Cardiac muscle cell (in vitro differentiated cells and primary cell): ENCODE measurements at regions not wholly inside any gene's neighbourhood (a gene's known extent, or its start where the extent isn't known, plus 50 kb on each side); places are given as distances from the start of the nearest gene placed in this dataset.

Experiments
- DNase-seq, 2 donors: peaks; one replicate each; pipeline versions ENCODE4 v3.0.0 to v3.0.0-alpha.2; 2010 to 2017; ENCODE audit warnings: low read depth in 1 of 2, low spot score in 1 of 2
- H3K27ac ChIP-seq: fragments of 200-600 bp; sonication (generic); 2 replicates; pipeline ENCODE4 v1.5.1; 2016
- H3K27me3 ChIP-seq: fragments of 200-600 bp; sonication (generic); 2 replicates; pipeline ENCODE4 v1.6.0; 2016; ENCODE audit warnings: control low read depth
- H3K36me3 ChIP-seq: fragments of 200-600 bp; sonication (generic); 2 replicates; pipeline ENCODE4 v1.5.1; 2016; ENCODE audit warnings: control low read depth
- H3K4me1 ChIP-seq: fragments of 200-600 bp; sonication (generic); 2 replicates; pipeline ENCODE4 v1.8.1; 2017; ENCODE audit warnings: low read depth, mild to moderate bottlenecking, mixed run types
- H3K4me3 ChIP-seq: fragments of 200-600 bp; sonication (generic); 2 replicates; pipeline ENCODE4 v1.5.1; 2016; ENCODE audit warnings: mild to moderate bottlenecking
- H3K9me3 ChIP-seq: fragments of 200-600 bp; sonication (generic); 2 replicates; pipeline ENCODE4 v1.5.1; 2017; ENCODE audit warnings: low read depth, mild to moderate bottlenecking, control low read depth
- TF ChIP-seq, protein P1 (sequence below): IDR thresholded peaks from 2 replicates; pipeline ENCODE4 v1.5.1; 2012; ENCODE audit warnings: low read depth, mild to moderate bottlenecking, low read length

DNA sequence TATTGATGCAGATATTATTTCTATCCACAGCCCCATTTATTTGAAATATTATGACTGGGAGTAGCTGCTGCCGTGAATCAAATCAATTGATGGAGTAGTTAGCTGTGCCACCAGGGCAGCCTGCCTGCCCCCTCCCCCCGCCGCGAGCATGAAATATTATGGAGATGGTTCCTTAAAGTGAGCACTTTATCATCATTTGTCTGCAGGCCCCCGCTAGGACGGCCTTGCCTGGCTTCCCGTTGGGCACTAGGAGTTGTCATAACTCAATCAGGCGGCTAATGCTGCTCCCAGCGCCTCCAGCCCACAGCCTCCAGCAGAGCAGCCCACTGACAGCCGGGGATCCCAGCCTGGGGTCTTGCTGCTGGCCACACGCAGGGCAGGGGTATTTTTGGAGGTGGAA lies 173.9 kb downstream of the SALL1 start:
- TF ChIP-seq, protein P1, sequence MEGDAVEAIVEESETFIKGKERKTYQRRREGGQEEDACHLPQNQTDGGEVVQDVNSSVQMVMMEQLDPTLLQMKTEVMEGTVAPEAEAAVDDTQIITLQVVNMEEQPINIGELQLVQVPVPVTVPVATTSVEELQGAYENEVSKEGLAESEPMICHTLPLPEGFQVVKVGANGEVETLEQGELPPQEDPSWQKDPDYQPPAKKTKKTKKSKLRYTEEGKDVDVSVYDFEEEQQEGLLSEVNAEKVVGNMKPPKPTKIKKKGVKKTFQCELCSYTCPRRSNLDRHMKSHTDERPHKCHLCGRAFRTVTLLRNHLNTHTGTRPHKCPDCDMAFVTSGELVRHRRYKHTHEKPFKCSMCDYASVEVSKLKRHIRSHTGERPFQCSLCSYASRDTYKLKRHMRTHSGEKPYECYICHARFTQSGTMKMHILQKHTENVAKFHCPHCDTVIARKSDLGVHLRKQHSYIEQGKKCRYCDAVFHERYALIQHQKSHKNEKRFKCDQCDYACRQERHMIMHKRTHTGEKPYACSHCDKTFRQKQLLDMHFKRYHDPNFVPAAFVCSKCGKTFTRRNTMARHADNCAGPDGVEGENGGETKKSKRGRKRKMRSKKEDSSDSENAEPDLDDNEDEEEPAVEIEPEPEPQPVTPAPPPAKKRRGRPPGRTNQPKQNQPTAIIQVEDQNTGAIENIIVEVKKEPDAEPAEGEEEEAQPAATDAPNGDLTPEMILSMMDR, result no peak
- Histone ChIP-seq H3K9me3 (no peaks in the 10 kb centered on the region), H3K27me3 (no peaks in the 10 kb centered on the region), H3K36me3 (no peaks in the 10 kb centered on the region), H3K4me3 (no peak overlapping the region), H3K27ac (no peak overlapping the region), H3K4me1 (no peaks in the 10 kb centered on the region)
- DNase-seq, result no peak

DNA sequence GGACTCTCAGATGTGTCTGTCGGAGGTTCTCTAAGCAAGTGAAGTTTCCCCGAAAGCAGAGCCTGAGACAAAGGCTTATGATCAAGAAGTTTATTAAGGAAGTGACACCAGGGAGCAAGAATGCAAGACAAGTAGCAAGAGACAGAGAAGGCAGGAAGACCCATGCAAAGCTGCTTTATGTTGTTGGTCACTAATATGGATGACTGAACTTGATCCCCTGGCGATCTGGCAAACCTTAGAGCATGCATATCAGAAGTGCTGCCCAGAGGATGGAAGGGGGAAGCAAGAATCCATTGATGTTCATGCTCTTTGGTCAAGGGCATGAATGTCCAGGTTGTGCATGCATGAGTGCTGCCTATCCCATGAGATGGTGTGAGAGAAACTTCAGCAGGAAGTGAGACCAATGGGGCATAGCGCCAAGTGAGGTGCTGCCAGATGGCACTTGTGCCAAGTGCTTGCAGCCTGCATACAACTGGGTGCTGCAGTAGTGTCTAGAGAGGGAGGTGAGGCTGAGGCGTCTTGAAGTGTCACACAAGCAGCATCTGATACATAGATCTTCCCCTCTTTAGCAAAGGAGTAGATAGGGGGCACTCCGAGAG lies 176.5 kb downstream of the SALL1 start:
- Histone ChIP-seq H3K27ac (no peak overlapping the region), H3K4me3 (no peak overlapping the region), H3K27me3 (no peaks in the 10 kb centered on the region), H3K36me3 (no peaks in the 10 kb centered on the region), H3K4me1 (no peaks in the 10 kb centered on the region), H3K9me3 (no peaks in the 10 kb centered on the region)
- TF ChIP-seq, protein P1, result no peak
- DNase-seq, result no peak

DNA sequence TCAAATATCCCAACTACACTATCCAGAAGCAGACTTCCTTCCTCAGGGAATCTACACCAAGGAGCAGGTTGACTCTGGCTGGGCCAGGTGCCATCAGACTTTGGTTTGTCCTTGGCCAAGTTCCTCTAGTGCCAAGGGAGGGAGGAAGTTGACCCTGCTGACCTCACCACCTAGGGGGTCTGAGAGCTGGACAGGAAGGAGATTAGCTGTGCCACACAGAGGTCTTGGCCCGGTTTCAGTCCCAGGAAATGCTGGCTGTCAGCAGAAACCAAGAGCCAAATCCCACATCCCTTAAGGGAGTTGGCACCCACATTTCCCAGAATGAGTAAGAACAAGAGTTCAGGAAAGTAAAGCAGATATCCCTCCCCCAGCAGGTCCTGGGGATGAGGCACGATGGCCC lies 178.2 kb downstream of the SALL1 start:
- Histone ChIP-seq H3K9me3 (no peaks in the 10 kb centered on the region), H3K27ac (no peak overlapping the region), H3K27me3 (no peaks in the 10 kb centered on the region), H3K4me1 (no peaks in the 10 kb centered on the region), H3K4me3 (no peak overlapping the region), H3K36me3 (no peaks in the 10 kb centered on the region)
- peak in 1 of 2 donors; percentile 2 for DNase-seq
- TF ChIP-seq, protein P1, result no peak

DNA sequence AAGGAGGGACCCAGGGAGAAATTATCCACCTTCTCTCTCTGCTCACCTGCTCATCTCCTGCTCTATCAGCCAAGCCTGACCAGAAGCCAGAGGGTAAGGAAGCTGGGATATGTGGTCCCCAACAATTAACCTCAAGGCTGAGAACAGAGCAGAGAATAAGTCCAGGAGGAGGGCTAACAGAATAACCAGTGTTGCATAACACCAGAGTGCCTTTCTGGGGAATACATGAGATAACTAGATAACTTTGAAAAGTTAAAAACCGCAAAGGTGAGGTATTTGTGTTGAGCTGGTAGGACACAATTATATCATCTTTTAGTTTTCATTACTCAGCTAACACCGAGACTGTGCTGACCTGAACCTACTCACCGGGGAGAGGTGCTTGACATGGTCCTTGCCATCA lies 180.8 kb downstream of the SALL1 start:
- TF ChIP-seq, protein P1, result no peak
- H3K27ac ChIP-seq, result no peak overlapping the region
- H3K36me3 ChIP-seq, result no peaks in the 10 kb centered on the region
- no peaks in the 10 kb centered on the region for H3K4me1 ChIP-seq
- no peaks in the 10 kb centered on the region for H3K9me3 ChIP-seq
- H3K4me3 ChIP-seq, result no peak overlapping the region
- no peaks in the 10 kb centered on the region for H3K27me3 ChIP-seq
- no peak for DNase-seq

DNA sequence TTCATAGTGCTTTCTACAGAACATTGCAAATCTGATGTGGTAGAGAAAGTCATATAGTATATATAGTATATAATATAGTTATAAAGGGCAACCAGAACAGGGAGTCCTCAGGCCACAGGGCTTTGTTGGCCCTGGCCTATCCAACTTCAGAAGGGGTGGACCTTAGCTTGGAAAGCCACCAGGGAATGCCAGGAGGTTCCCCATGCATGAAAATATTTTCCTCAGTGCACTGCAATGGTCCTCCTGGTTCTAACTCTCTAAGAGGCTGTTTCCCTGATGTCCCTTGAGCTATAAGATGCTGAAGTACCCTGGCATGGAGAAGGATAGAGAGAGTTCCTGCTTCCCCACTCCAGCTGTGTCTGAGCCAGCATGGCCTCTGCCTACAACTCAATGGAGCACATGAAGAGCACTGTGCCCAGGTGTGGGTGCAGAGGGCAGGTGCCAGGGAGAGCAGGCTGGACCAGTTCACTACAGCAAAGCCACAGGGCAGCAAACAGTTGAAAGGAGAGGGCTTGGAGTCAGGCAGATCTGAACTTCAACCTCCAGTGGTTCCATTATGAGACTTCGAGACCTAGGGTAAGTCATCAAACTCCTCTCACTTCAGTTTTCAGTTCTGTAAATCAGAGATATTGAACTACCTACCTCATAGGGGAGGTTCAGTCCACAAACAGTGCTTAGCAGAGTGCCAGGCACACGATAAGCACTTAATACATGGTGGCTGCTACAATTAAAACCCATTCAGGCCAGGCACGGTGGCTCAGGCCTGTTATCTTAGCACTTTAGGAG lies 183.1 kb downstream of the SALL1 start:
- Histone ChIP-seq H3K27ac (no peak overlapping the region), H3K27me3 (no peaks in the 10 kb centered on the region), H3K4me3 (no peak overlapping the region), H3K4me1 (no peaks in the 10 kb centered on the region), H3K36me3 (no peaks in the 10 kb centered on the region), H3K9me3 (no peaks in the 10 kb centered on the region)
- DNase-seq, result no peak
- TF ChIP-seq, protein P1, result no peak
